GM21360 (cell line): ENCODE measurements at regions not wholly inside any gene's neighbourhood (a gene's known extent, or its start where the extent isn't known, plus 50 kb on each side); places are given as distances from the start of the nearest gene placed in this dataset.

Experiments used
- ATAC-seq: cut with Tn5 transposase; IDR thresholded peaks from one replicate; pipeline ENCODE4 v1.9.1; 2021; ENCODE audit warnings: mild to moderate bottlenecking, moderate library complexity; ENCODE audit not compliant: unreplicated experiment

DNA sequence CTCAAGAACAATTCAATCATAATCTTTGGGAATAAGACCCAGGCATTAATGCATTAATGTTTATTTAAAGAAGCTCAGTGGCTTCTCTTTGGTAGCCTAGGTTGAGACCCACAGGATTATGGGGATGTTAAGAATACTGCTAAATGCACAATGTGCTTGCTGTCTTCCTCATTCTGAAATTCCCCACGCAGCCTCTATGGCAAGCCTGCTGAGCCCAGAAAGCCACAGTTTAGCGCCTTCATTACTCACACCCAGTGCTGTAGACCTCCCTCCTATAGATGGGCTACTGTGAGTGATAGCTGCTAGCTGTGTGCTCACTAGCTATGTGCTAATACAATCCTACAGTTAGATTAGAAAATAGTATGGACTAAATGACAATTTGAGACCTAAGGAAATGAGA, 90.6 kb downstream of the TNFSF13B start:
- ATAC-seq: no peak

DNA sequence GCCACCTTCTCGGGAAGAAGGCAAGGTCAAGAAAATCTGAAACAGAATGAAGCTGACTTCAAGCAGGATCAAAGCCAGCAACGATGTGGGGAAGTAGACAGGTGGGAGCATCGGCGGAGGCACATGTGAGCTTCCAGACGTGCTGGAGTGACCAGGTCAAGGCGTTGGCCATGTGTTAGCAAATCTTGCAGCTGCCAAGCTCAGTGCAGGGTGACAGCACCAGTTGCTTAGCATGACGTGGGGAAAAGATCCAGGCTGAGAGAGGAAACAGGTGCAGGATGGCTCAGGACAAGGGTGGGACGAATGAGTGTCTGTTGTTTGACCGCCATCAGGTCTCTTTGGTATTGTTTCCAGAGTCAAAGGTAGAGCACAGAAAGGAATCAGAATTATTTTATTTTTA, 92.3 kb downstream of the TNFSF13B start:
- no peak for ATAC-seq

DNA sequence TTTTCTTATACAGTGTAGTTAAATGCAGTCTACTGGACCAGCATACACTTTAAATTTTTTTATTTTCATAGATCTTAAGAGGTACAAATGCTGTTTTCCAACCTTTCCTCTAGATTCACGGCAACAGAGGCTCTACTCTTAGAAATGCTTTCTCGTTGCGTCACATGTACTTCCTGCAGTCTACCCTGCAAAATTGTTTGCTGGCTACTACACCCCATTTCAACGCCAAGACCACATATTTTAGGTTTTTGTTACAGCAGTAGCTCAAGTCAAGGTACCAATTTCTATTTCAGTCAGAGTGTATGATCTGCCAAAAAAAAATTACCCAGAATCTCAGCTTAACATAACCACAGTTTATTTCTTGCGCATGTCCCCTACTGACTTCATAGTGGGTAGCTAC, 94.1 kb downstream of the TNFSF13B start:
- no peak for ATAC-seq

DNA sequence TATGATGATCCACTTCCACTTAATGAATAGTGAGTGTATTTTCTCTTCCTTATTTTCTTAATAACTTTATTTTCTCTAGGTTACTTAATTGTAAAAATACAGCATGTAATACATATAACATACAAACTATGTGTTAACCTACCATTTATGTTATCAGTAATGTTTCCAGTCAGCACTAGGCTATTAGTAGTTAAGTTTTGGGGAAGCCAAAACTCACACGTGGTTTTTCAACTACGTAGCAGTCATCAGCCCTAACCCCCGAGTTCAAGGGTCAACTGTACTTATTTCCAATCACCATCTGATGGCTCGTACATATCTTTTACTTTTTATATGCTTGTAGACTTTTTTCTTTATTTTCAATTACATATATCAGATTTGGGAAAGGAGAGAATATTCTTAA, 95.7 kb downstream of the TNFSF13B start:
- ATAC-seq: no peak

DNA sequence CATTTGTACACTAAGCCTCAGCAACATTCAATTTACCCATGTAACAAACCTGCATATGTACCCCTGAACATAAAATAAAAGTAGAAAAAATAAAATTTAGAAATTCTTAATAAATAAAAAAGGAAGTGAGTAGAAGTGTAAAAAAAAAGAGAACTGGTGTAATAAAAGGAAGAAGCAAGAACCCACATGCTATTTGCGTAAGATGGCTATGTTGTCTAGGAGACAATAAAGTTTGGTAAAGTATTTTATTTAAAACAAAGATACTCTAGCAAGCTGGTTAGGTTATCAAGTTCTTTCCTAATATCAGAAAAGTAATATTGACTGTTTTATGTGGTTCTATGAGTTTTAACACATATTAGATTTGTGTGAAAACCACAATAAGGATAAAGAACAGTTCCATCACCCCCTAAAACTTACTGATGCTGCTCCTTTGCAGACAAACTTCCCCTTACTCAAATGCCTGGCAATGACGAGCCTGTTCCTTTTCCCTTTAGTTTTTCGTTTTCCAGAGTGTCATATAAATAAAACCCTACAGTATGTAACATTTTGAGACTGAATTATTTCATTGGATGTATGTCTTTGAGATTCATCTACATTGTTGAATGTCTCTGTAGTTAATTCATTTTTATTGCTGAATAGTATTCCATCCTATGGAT, 98.9 kb downstream of the TNFSF13B start:
- no peak for ATAC-seq

DNA sequence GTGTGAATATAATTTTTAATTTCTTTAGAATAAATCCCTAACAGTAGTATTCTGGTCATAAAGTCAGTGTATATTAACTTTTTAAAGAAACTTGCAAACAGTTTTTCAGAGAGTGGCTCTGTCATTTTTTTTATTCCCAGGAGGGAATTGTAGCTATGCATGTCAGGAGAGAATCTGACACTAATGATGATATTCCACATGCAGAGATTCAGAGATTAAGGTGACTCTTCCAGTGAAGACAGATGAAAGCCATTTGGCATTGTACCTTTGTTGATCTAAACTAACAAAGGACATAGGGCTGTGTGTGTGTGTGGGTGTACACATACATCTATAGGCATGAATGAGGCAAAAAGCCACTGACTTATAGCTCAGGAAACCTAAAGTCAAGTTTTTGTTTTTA, 99.9 kb downstream of the TNFSF13B start:
- no peak for ATAC-seq

DNA sequence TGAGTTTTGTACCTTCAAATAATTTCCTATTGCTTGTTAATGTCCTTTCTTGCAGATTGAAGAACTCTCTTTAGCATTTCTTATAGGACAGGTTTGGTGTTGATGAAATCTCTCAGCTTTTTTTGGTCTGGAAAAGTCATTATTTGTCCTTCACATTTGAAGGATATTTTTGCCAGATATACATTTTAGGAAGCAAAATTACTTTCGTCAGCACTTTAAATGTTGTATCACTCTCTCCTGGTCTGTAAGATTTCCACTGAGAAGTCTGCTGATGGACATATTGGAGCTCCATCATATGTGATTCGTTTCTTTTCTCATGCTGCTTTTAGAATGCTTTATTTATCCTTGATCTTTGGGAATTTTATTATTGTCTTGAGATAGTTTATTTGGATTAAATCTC, 105.5 kb downstream of the TNFSF13B start:
- no peak for ATAC-seq

DNA sequence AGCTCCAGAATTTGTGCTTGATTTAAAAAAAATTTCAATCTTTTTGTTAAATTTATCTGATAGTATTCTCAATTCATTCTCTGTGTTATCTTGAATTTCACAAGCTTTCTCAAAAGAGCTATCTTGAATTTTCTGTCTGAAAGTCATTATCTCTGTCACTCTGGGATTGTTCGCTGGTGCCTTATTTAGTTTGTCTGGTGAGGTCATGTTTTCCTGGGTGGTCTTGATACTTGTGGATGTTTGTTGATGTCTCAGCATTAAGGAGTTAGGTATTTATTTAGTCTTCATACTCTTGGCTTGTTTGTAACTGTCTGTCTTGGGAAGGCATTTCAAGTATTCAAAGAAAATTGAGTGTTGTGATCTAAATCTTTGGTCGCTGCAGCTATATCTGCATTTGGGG, 106.3 kb downstream of the TNFSF13B start:
- no peak for ATAC-seq

DNA sequence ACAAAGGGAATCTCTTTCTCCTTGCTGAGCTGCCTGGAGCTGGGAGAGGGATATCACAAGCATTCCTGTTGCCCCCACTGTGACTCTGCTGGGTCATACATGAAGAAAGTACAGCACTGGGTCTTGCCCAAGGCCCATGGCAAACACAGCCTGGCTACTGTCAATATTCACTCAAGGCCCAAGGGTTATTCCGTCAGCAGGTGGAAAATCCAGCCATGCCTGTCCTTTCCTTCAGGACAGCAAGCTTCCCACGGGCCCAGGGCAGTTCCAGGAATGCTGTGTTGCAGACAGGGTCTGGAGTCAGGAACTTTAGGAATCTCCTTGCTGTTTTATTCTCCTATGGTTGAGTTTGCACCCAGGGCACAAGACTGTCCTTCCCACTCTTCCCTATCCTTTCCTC, 106.8 kb downstream of the TNFSF13B start:
- ATAC-seq: no peak

DNA sequence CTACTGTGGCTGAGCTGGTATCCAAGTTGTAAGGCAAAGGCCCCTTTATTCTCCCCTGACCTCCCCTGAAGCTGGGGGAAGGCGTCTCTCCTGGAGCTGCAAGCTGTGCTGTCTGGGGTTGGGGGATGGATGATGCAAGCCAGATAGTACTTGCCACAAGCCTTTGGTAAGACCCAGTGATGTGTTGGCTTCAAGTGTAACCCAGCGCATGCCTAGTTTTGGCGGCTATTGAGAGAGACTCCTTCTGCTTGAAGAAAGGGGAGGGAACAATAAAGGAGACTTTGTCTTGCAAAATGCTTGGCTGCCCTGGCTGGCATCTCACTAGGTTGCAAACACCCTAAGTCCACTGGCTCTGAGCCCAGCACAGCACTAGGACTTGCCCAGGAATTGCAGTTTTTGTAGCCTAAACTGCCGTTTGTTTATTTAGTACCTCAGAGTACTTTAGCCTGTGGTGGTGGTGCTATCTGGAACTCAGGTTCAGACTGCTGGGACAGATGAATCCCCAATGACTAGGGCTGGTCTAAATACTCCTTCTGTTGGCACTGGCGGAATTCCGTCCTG, 108.2 kb downstream of the TNFSF13B start:
- no peak for ATAC-seq

DNA sequence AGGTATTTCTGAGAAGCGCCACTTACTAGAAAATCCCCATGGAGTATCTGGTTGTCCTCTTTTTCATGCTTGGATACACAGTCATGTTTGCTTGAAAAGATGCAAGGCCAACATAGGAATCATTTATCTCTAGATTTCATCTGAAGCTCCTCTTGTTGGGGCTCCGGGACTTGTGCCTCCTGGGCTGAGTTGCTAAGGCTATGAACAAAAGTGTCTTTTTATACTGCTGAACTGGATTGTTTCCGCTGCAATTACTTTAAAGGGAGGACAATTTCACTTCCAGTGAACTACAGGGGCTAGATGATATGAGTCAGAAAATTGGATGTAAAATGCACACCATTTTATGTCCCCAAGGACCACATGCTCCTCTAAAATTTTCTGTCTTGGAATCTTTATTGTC, 114.1 kb downstream of the TNFSF13B start:
- no peak for ATAC-seq

DNA sequence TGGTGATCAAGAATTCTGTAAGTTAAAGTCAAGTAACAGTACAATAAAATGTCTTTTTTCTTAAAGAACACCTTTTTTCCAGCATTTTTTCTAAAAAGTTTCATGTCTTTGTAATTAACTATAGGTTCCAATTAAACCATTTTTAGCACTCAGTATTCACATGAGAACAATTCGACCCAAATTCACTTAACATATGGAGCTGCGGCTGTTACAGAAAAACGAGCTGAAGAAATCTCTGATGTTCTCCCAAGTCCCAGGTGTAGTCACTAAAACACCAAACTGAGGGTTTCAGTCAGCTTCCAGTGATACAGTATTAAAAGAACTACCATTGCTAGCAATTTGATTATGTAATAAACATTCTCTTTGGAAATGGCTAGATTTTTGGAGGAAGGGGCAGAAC, 117.6 kb downstream of the TNFSF13B start:
- no peak for ATAC-seq

DNA sequence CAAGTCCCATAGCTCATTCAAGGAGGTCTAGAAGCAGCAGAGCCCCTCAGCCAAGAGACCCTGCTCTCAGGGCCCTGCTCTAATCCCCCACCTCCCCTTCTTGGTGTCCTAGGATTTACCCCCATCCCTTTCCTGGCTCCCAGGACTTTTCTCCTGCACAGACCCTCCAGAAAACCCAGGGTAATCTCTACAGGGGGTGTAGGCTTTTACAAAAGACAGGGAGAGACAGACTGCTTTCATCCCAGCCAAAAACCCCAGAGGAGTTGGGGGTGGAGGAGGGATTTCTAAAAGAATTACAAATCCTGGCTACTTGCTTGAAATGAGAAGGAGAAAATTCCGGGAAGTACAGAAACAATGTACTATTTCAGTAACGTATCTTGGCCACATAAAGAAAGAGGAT, 133.3 kb downstream of the TNFSF13B start:
- no peak for ATAC-seq

DNA sequence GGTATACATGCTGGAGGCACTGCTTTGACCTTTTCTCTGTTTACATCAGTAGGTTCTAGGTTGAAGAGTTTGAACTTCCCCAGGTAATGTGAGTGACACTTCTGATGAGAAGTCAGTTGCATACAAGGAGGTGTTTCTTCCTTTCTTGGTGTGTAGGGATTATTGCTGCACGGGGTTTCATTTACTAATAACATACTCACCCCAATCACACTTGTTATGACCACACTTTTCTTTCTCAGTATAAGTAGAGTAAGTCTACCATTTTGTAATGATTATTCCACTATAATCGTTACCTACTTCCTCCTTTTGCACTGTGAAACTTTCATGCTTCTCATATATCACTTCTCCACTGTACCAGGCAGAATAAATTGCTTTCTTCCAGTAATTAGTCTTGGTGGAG, 138.0 kb downstream of the TNFSF13B start:
- ATAC-seq: peak; percentile 62

DNA sequence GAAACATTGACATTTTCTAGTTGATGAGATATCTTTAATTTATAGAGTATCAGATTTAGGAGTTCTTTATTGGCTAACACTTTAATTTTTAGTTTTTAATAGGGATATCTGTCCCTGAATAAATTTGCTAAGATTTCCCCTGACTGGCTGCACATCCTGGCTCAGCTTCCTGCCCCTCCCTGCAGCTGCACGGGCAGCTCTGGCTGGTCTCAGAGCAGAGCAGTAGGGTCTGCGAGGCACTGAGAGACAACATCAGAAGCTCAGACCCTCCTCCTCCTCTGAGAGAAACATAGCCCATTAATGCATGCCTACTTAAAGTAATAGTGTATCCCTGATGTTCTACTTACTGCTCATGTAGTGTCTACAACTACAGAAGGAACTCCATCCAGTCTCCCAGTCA, 139.2 kb downstream of the TNFSF13B start:
- no peak for ATAC-seq

DNA sequence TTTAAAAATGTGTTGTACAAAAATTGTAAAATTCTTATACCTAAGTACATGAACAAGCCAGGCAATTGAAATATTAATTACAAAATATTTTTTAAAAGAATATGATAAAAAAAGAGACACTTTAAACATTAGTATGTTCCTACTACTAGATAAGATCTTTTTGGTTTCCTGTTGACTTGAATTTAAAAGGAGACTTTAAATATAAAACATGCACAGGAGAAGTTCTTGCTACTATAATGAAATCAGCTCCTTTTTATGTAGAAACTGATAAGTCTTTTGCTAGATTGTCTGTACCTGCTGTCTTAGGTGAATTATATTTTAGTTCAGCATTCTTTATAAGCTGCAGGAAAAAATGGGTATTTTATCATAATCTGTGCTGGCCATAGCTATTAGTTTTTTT, 140.2 kb downstream of the TNFSF13B start:
- no peak for ATAC-seq

DNA sequence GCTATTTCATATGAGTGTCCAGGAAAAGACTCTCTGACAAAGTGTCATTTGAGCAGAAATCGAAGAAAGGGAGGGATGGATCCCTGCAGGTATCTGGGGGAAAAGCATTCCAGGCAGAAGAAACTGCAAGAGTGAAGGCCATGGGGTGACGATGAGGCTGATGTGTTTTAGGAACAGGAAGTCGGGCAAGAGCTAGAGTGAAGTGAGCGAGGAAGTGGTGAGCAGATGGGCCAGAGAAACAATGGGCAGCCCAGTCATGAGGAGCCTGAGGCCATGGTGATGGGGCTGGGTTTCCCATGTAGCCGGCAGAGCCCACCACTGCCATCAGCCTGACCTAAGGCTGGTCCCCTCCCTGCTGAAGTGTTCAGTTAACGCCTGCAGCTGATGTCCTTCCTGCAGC, 150.2 kb downstream of the TNFSF13B start:
- ATAC-seq: no peak

DNA sequence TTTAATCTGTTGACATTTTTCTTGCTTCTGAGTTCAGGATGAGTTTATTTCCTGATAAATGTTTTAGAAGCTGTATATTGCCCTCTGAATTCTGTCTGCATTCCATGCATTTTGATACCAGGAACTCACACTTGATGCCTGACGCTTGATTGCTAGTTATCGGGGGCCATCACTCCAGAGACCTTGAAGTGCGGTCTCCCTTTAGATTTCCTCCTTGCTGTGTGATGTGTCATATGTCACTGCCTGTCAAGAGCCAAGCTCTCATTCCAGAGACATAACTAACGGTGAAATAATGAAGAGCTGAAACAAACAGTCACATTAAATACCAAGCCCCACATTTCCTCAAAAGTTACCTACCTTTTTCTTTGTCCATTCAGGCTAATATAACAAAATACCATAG, 155.5 kb downstream of the TNFSF13B start:
- ATAC-seq: no peak

DNA sequence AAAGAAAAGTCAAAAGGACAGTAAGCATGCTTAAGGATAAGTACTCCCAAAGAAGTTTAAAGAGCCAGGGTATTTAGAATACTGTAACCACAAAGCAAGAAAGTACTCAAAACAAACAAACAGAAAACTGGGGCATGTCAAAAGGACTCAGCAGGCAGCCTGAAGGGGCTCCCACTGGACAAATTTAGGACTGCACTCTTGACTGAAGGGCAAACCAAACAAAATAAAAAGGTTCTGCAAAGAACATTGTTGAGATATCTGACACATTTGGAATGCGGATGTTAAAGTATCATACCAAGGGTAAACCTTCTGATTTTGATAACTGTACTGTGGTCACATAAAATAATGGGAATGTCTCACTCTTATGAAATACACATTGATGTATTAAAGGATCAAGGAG, 157.4 kb downstream of the TNFSF13B start:
- no peak for ATAC-seq

DNA sequence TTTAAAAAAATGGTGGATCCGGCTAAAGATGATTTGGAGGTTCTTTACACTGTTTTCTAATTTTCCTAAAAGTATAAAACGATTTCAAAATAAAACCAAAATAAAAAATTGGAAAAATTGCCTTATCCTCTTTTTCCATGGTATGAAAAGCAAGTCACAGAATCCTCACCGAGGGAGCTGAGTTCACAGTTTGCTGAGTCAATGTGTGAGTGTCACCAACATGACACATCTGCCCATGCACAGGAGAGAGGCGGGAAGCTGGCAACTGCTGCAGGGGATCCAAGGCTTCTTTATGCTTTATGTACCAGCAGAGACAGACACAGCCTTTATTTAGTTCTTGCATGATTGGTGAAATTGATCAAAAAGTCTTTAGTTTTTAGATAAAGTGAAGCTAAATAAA, 157.8 kb downstream of the TNFSF13B start:
- ATAC-seq: no peak

DNA sequence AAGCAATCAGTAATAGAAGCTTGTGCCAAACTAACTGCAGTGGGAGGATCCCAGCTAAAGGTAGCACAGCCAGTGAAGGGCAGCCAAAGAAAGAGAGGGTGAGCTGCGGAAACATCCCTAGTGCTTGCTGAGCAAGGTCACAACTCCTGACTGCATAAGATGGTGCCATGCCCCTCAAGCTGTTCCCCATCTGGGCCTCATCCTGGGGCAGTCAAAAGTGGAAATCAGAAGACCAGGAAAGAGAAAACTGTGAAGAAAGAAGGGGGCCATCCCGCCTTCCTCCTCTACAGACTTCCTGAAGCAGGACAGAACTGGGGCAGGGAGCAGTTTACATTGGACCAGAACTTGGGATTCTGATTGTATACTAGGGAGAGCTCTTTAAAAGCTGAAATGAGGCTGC, 159.2 kb downstream of the TNFSF13B start:
- ATAC-seq: no peak

DNA sequence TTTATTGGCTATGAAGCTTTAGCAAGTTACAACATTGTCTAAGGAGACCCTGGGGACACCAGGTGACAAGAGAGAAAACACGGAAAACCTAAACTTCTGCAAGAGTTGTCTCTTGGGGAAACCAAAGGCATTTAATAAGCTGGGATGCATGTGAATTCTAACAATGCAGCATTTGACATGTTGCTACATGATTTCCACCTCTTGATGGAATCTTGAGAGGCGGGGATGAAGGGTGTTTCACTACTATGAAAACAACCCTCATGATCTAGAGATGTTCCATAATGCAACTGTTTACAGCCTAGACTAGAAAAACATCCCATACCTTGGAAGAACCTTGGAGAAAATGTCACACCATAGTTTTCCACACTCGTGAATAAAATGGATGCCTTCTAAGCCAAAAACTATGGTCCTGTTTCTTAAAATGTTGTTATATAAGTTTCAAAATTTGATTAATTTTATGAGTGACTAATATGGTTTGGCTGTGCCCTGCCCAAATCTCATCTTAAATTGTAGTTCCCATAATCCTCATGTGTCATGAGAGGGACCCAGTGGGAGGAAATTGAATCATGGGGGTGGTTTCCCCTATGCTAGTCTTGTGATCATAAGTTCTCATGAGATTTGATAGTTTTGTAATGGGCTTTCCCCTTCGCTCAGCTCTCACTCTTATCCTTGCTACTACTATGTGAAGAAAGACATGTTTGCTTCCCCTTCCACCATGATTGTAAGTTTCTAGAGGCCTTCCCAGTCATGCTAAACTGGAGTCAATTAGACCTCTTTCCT, 164.6 kb downstream of the TNFSF13B start:
- ATAC-seq: no peak
